NCI-H1105 treated with DMSO at 0.1 percent for 48 hours (cell line): ENCODE measurements at regions not wholly inside any gene's neighbourhood (a gene's known extent, or its start where the extent isn't known, plus 50 kb on each side); places are given as distances from the start of the nearest gene placed in this dataset.
A peak's percentile ranks its signal among the peaks of the same experiment; 100 is the strongest.
"Not testable (repeated sequence)": the region's sequence is repeated elsewhere in the genome, so short reads cannot be mapped to it uniquely, and the experiment has no call there.

ENCODE experiments used
- DNase-seq: peaks from one replicate; lab custom pipeline; 2025; lab: John Stamatoyannopoulos, UW

DNA sequence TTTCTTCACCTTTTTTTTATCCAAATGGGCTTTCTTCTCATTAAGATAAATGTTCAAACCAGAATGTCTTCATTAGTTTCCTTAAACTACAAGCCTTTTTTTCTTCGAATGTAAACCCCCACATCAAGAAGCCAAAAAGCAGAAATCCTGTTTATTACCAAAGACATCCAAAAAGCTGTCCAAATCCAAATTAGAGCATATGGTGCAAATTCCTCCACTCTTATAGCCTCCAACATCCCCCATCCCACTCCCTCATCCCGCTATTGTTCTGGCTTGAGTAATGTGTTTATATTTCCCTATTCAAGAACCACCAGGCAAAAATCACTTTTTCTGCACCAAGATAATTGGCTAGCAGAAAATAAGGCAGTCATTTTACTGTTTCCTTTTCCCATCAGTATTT, 315.1 kb upstream of the ADGRL3 start:
- no peak for DNase-seq

GRCh38 chr4:60890743-60891142, 309.4 kb upstream of the ADGRL3 start:
- no peak for DNase-seq

DNA sequence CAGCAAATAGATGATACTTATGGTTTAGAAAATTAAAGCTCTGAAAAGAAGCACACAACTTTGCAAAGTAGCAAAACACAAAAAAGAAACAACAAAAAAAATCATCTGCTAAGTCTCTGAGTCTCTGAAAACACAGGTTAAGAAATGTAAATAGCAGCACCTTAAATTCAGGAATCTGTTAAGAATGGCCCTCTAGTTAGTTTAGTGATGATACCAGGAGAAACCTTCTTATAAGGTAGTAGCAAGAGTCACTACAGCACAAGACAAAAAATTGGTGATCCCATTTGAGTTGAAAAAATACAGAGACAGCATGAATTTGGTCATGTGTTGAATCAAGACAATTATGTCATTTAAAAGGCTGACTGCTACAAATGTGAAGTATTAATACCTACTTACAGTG, 308.2 kb upstream of the ADGRL3 start:
- no peak for DNase-seq

- peak; percentile 23 for DNase-seq
Measured at GRCh38 chr4:60897415-60897814, 302.7 kb upstream of the ADGRL3 start.

DNA sequence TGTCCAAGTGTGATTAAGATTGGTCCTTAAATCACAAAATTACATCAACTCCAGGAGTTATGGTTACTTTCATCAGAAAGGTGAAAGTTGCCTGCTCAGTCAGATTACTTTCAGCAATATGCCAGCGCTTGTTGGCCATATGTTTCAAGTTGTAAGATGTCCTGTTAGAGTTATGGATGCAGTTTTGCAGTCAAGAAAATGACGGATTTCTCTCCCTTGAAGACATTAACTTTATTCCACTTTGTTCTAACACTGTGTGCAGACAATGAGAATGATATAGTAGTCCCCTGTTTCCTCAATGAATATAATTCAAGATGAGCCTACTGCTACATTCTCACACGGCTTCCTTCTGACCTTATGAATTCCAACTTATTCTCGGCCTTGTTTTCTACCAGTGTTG, 295.0 kb upstream of the ADGRL3 start:
- no peak for DNase-seq

- DNase-seq = no peak
Measured at GRCh38 chr4:60911127-60911526, 289.0 kb upstream of the ADGRL3 start.

GRCh38 chr4:60913002-60913401, 287.1 kb upstream of the ADGRL3 start:
- no peak for DNase-seq

GRCh38 chr4:60913671-60914070, 286.5 kb upstream of the ADGRL3 start:
- no peak for DNase-seq

GRCh38 chr4:60921735-60922134, 278.4 kb upstream of the ADGRL3 start:
- DNase-seq = not testable (repeated sequence)

DNA sequence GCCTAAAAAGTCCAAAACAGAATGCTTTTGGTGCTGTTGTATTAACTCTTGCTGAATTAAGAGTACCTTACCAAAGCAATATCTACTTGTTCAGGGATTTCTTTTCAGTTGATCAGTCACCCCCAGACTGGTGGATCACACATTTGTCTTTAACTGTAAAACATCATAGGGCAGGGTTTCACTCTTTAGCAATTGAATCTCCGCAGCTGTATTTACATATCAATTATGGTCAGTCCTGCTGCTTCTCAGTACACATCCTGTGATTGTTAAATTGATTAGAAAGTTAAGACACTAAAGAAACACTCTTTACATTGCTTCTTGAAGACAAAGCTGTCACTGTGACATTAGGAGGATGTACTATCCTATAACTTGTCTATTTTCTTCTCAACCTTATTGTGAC, 277.1 kb upstream of the ADGRL3 start:
- no peak for DNase-seq

- no peak for DNase-seq
Measured at GRCh38 chr4:60926624-60927023, 273.5 kb upstream of the ADGRL3 start.

DNA sequence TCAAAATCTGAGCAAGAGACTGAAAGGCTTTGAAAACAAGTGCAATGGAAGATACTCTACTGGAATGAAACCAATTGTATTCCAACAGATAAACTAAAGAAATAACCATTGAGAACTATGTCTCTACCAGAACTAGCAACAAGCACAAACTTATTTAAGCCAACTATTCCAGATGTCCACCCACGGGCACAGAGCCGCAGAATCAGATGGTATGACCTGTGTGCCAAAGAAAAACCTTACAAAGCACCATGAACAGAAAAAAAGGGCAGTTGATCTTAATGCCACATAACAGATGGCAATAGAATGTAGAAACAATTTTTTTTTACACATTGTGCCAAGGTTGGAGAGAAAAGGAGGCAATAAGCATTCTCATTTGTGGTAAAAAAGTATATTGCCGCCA, 269.3 kb upstream of the ADGRL3 start:
- DNase-seq = no peak

DNA sequence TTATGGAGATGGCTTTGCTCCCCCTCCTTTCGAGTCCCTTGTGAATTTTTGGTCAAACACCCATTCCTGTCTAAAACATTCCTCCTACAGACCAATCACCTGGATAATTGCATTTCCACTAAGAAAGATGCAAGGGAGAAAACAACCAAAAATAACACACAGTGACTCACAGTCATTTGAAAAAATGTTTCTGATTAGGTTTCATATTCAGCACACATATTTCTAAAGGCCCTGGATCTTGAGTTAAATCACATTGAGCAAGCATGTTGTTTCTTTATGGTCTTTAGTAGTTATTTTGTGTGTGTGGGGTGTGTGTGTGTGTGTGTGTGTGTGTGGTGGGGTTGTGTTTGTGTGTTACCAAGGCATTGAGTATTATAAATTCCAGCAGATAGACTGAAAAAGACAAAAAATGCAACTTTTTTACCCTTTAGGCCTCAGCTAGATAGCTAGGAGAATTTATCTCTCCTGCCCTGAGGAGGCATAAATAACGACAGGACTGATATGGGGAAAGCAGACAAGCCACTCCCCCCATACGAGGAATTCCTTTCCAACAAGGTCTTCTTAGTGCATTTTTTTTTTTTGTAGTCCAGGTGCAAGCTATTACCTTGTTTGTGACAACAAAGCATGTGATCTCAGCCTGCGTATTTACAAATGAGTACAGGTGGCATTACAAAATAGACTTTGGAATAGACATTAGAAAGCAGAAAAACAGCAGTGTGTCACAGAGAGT, 265.4 kb upstream of the ADGRL3 start:
- peak; percentile 52 for DNase-seq

GRCh38 chr4:60938181-60938580, 261.9 kb upstream of the ADGRL3 start:
- no peak for DNase-seq

GRCh38 chr4:60938621-60939020, 261.5 kb upstream of the ADGRL3 start:
- DNase-seq = no peak

DNA sequence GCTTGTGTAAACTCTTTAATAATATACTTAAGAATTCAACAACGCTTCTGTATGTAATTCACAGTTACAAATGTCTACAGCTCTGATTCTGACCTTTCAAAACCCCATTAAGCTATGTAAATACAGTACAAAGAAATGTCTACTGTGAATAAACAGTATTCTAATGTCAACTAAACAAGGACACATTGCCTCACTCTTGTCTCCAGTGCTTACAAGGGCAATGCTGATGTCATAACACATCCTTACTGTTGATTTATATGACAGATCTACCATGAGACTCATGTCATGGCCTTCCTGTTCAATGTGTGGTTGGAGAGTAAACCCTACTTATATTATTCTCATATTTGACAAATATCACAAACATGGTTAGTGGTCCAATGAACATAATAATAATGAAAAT, 256.1 kb upstream of the ADGRL3 start:
- DNase-seq = no peak

DNA sequence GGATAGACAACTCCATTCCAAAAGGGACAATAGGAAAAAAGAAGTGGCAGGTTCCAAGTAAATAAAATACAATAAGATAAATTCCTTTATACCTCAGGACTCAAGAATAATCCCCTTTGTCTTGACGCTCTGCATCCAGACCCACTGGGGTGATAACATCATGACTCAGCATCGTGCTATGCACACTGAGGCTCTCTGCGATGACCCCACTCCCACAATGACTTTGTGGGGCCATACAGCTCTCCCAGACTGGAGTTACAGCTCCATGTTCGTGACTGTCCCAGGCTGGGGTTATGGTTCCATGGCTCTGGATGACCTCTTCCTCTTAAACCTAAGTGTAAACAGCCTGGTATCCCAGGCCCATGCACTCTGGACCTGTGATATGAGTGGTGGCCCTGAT, 254.5 kb upstream of the ADGRL3 start:
- DNase-seq = no peak

DNA sequence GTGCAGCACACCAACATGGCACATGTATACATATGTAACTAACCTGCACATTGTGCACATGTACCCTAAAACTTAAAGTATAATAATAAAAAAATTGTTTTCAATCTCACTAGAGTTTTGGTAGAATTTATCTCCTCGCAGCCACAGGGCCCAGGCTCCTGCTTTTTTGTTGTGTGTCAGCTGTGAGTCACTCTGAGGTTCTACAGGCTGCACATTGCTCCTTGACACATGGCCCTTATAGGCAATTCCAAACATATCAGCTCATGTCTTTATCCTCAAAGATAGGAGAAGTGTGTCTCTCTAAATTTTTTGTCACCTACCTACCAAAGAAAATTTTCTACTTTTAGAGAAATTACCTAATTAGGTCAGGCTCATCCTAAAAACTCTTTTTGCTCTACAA, 252.1 kb upstream of the ADGRL3 start:
- DNase-seq = no peak

- DNase-seq = no peak
Measured at GRCh38 chr4:60952921-60953320, 247.2 kb upstream of the ADGRL3 start.

- DNase-seq = no peak
Measured at GRCh38 chr4:60953826-60954225, 246.3 kb upstream of the ADGRL3 start.

DNA sequence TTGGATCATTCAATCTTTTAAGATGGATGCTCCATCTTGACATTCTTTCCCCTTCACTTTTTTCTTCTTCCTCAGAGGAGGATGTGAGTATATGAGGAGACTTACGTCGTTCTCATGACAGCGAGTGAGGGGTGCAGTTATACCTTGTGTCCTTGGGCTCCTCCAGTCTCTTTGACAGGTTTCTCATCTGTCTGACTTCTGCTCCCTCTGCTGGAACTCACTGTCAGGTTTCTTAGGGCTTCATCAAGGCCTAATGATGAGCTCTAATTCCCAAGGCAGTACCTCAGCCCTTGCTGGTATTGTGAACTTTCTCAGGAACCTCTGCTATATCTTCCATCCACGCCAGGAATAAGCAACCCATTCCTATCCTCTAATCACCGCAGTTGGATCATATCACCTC, 237.8 kb upstream of the ADGRL3 start:
- DNase-seq = no peak

- DNase-seq = no peak
Measured at GRCh38 chr4:60981534-60981933, 218.6 kb upstream of the ADGRL3 start.

DNA sequence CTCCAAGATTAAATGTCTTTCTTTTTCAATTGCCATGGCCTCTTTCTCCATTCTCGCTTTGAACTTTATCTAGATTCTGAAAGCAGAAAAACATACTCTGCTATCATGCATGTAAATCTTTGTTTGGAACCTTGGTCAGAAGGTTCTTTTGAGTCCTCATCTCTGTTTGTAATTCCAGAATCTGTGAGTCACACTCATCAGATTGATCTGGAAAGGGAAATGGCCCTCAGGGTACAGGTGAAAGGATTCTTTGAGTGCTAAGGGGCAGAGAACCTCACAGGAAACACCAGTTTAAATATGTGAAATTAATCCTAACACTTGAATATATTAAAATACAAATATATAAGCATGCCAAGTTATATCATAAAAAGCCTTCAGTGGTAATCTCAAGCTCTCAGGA, 211.0 kb upstream of the ADGRL3 start:
- no peak for DNase-seq

DNA sequence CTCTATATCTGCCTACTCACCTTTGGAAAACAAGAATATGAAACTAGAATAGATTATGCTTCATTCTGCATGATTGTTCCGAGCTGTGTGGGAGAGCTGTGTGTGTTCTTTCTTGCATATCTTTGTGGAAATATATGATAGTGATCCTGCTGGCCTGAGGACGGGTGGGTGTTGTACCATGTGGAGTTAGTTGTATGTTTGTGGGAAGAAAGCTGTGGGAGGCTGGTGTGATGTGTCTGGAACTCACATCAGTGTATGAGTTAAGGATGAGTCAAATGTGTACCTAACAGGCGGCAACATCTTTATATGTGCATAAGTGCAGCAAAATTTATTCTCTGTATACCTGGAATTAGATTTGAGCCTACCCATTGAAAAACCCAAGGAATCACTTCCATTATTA, 208.1 kb upstream of the ADGRL3 start:
- no peak for DNase-seq

DNA sequence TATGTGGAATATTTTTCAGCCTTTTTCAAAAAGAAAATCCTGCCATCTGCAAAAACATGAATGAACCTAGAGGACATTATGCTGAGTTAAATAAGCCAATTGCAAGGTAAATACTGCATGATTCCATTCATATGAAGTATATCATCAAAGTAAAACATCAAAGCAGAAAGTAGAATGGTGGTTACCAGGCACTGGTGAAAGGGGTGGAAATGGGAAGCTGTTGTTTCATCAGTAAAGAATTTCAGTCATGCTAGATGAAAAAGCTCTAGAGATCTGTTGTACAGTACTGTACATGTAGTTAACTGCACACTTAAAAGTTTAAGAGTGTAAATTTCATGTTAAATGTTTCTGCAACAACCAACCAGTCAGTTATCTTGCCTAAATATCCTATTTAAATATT, 196.8 kb upstream of the ADGRL3 start:
- no peak for DNase-seq
